NCI-H2107 (cell line): ENCODE measurements at regions not wholly inside any gene's neighbourhood (a gene's known extent, or its start where the extent isn't known, plus 50 kb on each side); places are given as distances from the start of the nearest gene placed in this dataset.
"Not testable (repeated sequence)": the region's sequence is repeated elsewhere in the genome, so short reads cannot be mapped to it uniquely, and the experiment has no call there.

Experiments used
- DNase-seq: peaks from one replicate; lab custom pipeline; 2025; lab: John Stamatoyannopoulos, UW

DNA sequence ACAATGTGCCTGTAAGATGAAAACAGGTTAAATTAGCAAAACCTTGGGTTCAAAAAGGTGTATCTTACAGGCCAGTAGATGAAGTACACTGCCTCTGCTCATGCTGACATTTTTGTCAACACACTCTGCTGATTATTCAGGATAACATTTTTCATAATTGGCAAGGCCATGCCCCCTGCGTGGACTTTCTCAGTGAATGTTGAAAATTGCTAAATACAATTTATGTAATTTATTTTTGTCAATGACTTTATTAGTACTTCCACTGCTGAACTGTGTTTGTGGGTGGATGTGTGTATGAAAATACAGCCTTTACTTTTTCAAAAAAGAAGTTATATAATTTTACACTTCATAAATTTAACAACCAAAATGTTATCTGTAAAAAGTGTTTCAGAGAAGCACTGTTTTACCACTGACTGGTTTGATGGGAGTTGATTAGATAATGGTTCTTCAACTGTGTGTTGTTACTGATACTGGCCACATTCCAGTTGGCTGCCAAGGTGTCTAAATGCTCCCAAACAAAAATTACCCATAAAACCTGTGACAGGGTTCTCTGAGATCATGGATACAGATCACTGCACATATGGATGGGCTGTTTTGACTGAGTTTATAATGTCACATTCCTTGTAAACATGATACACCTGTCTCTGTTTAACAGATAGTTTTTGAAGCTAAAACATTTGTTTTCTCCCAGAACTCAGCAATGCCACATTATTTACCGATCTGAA lies 151.9 kb upstream of the SLC7A11 start:
- DNase-seq, result no peak

DNA sequence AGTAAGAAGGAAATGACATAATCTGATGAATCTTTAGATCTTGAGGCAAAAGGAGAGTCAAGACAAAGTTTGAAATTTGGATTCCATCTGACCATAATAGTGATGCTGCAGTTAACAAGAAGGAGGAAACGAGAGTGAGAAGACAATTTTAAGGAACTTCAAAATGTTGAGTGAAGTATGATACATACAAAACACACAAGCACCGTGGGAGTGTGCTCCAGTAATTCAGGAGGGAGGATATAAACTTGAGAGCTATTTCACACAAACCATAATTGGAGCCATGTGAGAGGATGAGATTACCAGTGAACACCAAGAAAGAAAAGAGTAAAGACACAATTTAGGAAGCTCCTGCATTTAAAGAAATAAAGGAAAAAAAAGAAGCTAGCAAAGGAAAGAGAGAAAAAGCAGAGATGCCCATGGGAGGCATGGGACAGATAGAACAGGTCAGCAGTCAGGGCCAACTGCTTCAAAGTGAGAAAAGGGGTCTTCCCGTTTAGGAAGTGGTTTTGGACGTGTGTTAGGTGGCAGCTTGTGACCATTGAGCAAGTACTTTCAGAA lies 150.7 kb upstream of the SLC7A11 start:
- no peak for DNase-seq

DNA sequence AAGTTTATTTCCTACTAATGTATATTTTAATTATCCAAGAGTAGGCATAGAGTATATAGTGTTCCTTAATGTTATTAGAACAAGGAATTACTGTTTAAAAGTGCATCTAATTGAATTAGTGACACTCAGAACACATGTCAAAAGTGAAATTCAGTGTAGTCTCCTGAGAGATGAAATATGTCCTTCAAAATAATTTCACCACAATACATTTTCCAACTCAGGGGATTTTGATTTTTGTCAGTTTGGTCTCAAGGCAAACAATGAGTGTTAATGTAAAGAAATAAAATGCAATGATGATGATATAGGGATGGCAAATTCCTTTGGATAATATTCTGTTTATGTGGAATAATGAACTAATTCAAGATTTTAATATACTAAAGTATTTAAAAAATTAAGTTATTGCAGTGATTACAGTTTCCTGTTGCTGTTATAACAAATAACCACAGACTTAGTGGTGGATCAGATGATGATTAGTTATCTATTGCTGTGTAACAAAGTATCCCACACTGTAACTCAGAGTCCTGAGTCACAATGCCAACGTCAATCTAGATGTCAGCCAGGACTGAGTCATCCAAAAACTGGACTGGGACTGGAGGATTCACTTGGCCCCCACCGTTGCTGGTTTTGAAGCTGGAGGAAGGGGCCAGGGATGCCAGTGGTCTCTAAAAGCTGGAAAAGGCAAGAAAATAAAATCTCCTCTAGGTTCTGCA lies 148.0 kb upstream of the SLC7A11 start:
- no peak for DNase-seq

DNA sequence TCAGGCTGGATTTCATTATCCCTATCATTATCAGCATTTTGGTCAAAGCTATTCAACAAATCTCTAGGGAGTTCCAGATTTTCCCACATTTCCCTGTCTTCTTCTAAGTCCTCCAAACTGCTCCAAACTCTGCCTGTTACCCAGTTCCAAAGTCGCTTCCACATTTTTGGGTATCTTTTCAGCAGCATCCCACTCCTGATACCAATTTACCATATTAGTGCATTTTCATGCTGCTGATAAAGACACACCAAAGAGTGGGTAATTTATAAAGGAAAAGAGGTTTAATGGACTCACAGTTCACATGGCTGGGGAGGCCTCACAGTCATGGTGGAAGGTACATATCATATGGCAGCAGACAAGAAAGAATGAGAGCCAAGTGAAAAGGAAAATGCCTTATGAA lies 132.8 kb upstream of the SLC7A11 start:
- no peak for DNase-seq

DNA sequence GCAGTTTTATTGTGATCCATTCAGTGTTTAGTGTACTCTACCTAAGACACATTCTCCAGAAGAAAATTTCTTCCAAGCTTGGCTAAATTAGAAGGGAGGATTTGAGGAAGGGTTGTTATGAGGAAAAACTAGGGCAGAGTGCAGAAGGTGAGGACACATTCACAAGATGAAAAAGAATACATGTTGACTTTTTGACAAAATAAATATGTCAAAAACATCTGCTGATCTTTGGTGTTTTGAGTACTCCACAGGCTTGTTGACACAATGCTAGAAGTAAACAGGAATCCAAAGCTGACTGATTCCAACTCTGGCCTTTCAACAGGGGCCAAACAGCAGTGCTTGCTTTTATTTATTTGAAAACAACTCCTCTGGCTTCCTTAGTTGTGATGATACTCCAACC lies 125.8 kb upstream of the SLC7A11 start:
- no peak for DNase-seq

DNA sequence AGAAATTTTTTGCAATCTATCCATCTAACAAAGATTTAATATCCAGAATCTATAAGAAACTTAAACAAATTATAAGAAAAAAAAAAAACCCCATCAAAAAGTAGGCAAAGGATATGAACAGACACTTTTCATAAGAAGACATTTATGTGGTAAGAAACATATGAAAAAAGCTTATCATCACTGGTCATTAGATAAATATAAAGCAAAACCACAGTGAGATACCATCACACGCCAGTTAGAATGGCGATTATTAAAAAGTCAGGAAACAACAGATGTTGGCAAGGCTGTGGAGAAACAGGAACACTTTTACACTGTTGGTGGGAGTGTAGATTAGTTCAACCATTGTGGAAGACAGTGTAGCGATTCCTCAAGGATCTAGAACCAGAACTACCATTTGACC lies 110.3 kb upstream of the SLC7A11 start:
- not testable (repeated sequence) for DNase-seq

DNA sequence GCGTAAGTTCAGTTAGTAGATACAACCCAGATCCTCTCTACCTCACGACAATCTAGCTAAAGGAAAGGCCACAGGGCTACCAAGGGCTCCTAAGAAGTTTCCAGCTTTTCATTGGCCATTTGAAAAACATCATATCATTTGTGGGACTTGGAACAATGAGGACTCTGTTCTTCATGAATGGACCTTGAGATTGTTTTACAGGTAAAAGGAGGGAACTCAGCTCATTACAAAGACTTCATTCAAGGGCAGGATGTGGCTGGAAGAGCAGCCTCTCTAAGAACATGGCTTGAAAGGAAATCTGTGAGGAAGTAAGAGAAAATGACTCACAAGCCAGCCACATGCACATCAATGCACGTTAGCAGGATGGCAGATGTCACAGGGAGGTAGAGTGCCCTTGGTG lies 105.9 kb upstream of the SLC7A11 start:
- no peak for DNase-seq

DNA sequence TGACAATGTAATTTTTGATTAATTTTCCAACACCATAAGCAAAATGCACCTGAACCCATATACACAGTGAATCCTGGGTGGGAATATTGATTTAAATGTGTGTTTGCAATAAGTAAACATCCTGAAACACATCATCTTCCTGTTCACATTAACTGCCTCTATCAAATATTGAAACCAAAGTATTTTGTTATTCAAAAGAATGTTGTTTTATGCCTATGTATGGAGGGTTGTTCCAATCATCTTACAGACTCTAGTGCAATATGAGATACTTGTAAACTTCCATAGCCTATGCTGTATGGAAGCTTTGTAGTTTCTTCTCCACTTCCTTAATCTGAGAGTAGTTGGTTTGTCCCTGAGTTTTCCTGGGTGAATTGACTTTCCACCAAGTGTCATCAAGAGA lies 105.4 kb upstream of the SLC7A11 start:
- DNase-seq, result no peak

DNA sequence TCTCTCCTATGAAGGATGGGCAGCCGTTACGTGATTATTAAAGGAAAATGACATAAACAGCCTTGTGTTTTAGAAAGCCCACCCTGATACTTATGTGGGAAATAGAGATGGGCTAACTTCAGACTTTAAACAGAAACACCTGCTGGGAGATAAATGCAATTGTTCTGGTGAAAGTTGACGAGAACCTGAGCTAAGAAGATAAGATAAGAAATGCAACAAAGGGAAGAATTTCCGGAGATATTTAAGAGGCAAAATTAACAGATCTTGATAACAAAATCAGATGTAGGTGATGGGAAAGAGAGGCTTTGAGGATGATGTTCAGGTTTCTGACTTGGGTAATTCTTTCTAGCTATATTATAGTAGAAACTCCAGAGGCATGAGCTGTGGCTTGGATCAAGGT lies 102.7 kb upstream of the SLC7A11 start:
- DNase-seq, result no peak

DNA sequence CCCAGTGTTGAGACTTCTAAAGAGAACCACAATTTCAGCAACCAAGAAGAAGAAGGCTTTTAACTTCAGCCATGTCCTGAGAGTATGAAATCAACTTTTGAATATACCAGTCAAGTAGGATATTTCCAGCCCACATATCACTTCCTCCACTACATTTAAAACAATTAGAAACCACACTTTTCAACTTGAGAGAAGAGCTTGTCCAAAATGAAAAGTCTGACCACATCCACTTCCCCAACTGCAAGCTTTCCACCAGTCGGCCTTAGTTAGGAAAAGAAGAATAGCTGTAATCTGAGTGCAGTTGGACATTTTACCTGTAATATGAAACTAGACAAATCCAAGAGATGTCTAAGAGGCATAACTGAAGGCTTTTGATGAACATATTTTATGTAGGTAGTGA lies 101.9 kb upstream of the SLC7A11 start:
- DNase-seq, result no peak

DNA sequence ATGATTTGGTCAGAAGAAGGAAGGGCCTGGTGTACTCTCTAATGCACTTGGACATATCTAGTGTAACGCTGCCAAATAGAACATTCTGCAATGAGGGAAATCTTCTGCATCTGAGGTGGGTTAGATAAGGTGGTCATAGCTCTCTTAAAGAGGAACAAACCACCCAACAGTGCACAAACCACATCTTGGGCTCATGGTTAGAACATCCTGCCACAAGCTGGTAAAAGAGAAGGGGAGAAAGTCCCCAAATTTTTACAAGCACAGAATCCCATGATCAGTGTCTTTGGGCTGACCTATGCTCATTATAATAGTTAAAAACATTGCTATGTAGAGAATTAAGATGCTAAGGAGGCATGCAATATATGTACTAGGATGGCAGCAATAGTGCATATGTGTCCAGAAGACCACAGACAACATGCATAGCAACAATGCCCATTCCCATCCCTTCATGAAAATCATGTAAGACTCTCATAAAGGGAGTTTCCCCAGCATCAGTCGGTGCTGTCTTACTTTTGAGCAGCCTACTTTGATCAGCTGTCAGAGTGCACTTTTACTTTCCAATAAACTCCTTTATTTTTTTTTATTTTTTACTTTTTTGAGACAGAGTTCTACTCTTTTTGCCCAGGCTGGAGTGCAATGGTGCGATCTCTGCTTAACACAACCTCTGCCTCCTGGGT lies 99.7 kb upstream of the SLC7A11 start:
- no peak for DNase-seq

DNA sequence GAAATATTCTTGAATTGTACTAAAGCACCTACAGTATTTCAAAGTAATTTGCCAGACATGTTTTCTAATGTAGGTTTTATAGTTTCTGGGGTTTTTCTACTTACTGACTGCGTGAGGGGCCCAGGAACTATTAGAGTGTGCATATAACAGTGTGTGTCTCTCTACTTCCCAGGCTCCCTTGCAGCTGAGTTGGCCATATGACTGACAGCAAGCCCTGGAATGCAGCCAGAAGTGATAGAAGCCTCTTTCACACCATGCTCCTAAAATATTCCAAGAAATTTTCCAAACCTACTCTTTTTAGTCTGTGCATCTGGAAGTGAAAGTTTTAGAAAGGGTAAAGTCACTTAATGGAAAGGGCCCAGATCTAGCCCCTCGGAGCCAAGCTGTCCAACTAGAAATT lies 96.7 kb upstream of the SLC7A11 start:
- no peak for DNase-seq

DNA sequence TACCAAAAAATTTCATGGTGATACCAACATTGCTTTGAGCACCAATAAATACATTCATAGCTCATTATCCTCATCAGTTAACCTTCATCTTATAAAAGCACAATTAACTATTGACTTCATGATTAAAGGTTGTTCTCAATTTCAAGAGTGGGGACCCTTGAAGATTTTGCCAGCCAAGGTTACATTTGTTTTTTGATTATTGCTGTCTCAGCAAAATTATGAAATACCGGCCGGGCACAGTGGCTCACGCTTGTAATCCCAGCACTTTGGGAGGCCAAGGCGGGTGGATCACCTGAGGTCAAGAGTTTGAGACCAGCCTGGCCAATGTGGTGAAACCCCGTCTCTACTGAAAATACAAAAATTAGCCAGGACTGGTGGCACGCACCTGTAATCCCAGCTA lies 96.1 kb upstream of the SLC7A11 start:
- DNase-seq, result not testable (repeated sequence)

DNA sequence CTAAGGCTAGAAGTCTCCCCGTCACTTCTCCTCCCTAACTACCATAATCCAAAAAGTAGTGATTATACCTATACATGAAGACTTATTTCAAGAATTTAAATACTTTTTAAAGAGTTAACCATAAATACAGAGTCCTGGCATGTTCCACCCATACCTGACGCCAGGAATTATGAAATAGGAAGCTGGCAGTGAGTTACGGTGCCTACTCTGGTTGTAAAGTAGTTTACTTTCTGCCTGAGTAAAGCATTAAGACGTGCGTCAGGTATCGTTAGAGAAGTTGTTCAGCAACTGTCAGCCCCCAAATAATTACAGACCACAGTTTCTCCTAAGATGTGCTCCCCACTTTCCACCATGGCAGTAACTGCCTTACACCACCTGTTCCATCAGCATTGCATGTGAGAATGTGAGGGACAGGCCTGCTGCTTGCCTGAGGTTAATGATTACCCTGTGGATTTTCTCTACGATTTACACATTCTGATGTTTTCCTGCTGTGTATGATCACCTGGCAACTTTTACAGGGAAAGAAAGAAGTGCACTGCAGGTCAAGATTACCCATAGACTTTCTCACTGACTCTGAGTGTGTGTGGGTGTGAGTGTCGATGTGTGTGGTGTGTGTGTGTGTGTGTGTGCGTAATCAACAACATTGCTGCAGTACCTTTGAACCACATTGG lies 92.3 kb upstream of the SLC7A11 start:
- DNase-seq, result no peak

DNA sequence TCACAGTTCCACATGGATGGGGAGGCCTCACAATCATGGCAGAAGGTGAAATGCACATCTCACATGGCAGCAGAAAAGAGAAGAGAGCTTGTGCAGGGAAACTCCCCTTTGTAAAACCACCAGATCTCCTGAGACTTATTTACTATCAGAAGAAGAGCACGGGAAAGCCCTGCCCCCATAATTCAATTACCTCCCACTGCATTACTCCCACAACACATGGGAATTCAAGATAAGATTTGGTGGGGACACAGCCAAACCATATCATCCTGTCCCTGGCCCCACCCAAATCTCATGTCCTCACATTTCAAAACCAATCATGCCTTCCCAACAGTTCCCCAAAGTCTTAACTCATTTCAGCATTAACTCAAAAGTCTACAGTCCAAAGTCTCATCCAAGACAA lies 90.3 kb upstream of the SLC7A11 start:
- DNase-seq, result not testable (repeated sequence)

DNA sequence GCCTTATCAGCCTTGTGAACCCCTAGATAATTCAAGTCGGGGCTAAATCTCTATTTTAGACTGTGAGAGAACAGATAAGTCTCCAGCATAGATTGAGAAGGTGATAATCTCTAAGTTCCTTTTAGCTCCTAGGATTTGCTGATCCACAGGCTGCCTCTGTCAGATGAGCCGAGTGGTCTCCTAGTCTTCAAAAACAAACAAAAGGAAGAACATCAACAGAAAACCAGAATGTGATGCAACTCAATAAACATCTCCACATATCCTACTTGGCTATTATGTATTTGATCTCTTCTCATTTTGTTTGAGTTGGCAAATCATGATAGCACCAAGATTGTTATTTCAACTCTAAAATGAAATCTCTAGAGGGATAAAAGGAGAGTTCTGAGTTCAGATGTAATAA lies 88.4 kb upstream of the SLC7A11 start:
- no peak for DNase-seq

DNA sequence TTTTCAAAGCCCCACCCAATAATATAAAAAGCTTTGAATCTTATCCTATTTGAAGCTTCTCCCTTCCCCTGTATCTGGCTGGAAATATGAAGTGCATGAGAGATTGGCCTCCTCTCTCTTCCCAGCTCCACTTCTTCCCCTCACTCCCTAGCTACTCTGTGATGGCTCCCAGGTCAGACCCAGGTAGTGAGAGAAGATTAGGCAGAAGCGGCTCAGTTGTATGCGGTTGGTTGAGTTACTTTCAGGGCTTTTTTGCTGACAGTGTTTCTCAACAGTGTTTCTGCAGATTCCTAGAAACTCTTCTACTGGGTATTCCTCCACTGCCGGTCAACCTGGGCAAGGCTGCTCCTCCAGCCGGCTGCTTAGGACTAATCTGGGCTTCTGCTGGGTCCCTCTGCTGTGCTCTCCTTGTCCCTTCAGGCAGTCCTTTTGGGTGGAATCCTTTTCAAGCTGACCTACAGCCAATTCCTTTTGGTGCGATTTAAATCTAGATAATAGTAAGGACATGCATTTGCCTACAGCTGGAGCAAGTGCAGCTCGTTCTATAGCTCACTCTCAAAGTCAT lies 87.4 kb upstream of the SLC7A11 start:
- no peak for DNase-seq

DNA sequence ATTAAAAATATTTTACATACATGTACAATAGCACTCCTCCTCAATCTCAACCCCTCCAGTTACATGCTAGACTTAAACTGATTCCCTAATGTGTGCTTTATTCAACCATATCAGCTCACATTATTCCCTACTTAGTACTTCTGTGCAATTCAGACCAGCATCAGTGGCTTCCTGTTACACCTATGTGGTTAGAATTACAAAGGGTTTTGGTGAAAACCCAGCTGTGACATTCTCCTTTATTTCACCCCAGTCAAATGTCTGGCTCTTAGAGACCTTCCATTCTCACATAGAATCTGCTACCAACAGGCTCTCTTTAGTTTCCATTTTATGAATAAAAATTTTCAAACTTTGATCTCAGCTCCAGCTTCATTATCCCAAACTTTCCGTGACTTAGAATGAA lies 85.2 kb upstream of the SLC7A11 start:
- DNase-seq, result no peak

DNA sequence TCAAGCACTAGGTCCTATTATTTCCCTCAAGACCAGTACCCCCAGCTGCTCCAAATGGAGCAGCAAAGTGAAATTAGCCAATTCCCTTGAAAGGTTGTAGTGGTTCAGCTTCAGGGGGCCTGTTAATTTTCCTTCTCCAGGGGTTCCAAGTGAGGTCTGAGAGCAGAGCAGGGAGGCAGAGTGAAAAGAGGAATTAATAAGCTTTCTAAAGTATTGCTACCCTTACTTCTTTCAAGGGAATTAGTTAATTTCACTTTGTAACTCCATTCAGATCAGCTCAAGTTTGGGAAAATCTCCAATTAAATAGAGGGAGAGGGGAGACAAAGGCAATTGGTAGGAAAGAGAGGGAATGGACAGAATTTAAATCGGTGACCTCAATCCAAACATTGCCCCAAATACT lies 78.7 kb upstream of the SLC7A11 start:
- DNase-seq, result no peak

DNA sequence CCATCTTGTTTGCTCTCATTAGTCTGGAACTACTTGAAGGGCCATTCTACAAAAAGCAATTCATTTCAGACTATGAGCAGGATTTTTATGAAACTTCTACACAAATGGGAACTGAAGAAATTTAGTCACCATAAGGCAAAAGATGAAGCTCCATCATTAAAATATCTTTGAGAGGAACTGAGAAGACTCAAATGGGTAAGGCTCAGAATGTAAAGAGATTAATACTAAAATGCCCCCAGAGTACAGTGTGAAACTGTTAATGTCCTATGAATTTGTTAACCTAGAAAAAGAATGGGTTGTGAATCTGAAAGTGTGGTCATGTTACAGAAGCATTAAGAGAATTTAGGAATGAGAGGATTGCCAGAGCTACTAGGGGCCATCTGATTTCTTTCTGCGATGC lies 77.9 kb upstream of the SLC7A11 start:
- DNase-seq, result no peak

DNA sequence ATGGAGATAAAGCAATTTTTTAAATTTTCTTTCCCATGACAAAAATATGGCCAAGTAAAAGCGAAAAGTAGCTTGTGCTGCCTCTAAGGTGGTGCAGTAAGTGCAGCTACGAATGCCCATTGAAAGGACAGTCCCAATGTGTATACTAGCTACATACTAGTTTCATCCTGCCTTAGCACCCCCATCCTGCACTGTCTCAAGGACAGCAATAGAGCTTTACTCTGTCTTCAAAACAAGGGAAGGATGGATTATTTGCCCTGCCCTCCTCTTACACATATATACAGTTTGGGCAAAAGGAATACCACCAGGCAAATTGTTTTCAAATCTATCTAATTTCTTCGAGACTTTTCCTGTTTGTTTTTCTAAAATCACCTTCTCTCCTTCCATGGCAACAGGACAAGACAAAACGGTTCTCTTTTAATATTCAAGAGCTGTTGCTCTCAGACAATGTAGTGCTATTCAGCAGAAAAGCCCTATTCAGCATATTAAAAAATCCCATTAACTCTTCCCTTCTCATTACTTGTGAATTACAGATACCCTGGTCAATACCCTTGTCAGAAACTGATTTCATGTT lies 75.1 kb upstream of the SLC7A11 start:
- DNase-seq, result no peak

DNA sequence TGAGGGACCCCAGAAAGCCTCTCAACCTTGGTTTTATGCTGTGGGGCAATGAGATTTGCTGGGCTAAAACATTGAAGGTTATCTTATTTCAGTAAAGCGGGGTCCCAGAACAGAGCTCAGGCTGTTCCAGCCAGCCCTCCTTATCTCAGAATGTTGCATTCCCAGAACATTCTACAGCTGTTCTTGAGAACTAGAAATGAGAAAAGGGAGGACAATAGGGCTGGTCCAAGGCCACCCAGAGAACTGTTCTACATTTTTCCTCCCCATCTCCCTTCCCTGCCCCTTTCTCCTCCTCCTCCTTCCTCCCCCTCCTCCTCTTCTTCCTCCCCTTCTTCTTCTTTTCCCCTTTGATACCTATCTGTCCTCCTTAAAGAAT lies 70.4 kb upstream of the SLC7A11 start:
- DNase-seq, result no peak
